HepG2 (cell line): ENCODE measurements at regions not wholly inside any gene's neighbourhood (a gene's known extent, or its start where the extent isn't known, plus 50 kb on each side); places are given as distances from the start of the nearest gene placed in this dataset.
A peak's percentile ranks its signal among the peaks of the same experiment; 100 is the strongest.

ENCODE experiments used
- ATRX ChIP-seq: sonication (generic); formaldehyde crosslinking; IDR thresholded peaks from 2 replicates; pipeline ENCODE4 v1.4.0; 2020; ENCODE audit warnings: missing genetic modification reagents, borderline replicate concordance
- BHLHE40 ChIP-seq: IDR thresholded peaks from 2 replicates; pipeline ENCODE4 v1.6.1; 2011; ENCODE audit warnings: low read length, improper control_type of control experiment
- HDAC2 ChIP-seq: sonication (generic); formaldehyde crosslinking; IDR thresholded peaks from 2 replicates; pipeline ENCODE4 v1.4.0; 2020; ENCODE audit warnings: missing genetic modification reagents
- HHEX ChIP-seq: IDR thresholded peaks from 2 replicates; pipeline ENCODE4 v1.6.1; 2016; ENCODE audit warnings: control low read depth
- KLF12 ChIP-seq: sonication (generic); formaldehyde crosslinking; IDR thresholded peaks from 2 replicates; pipeline ENCODE4 v1.4.0; 2020; ENCODE audit warnings: missing genetic modification reagents, borderline replicate concordance
- MIXL1 ChIP-seq: IDR thresholded peaks from 2 replicates; pipeline ENCODE4 v1.6.1; 2016
- NFRKB ChIP-seq: fragments of 450-650 bp; IDR thresholded peaks from 2 replicates; pipeline ENCODE4 v1.6.1; 2017
- RXRB ChIP-seq: IDR thresholded peaks from 2 replicates; pipeline ENCODE4 v1.6.1; 2016; ENCODE audit warnings: borderline replicate concordance, missing genetic modification reagents, missing compliant biosample characterization
- SAP130 ChIP-seq: IDR thresholded peaks from 2 replicates; pipeline ENCODE4 v1.6.1; 2016; ENCODE audit warnings: low read depth
- SSRP1 ChIP-seq: IDR thresholded peaks from 2 replicates; pipeline ENCODE4 v1.6.1; 2016; ENCODE audit warnings: control low read depth
- TCF7 ChIP-seq: sonication (generic); IDR thresholded peaks from 2 replicates; pipeline ENCODE4 v1.6.1; 2016; ENCODE audit warnings: antibody characterized with exemption, low read depth
- TRIM24 ChIP-seq: sonication (generic); formaldehyde crosslinking; IDR thresholded peaks from 2 replicates; pipeline ENCODE4 v1.8.0; 2022; ENCODE audit warnings: mild to moderate bottlenecking, missing genetic modification reagents
- YEATS4 ChIP-seq: sonication (generic); formaldehyde crosslinking; IDR thresholded peaks from 2 replicates; pipeline ENCODE4 v1.4.0; 2020; ENCODE audit warnings: missing genetic modification reagents, borderline replicate concordance
- ZBTB33 ChIP-seq: sonication (generic); formaldehyde crosslinking; IDR thresholded peaks from 2 replicates; pipeline ENCODE4 v1.4.0; 2020; ENCODE audit warnings: missing genetic modification reagents
- ZFP41 ChIP-seq: sonication (generic); formaldehyde crosslinking; IDR thresholded peaks from 2 replicates; pipeline ENCODE4 v1.4.0; 2020; ENCODE audit warnings: mild to moderate bottlenecking, missing genetic modification reagents, borderline replicate concordance
- ZNF160 ChIP-seq: sonication (generic); formaldehyde crosslinking; IDR thresholded peaks from 2 replicates; pipeline ENCODE4 v1.8.0; 2022; ENCODE audit warnings: mild to moderate bottlenecking, inconsistent platforms, missing genetic modification reagents
- ZNF20 ChIP-seq: sonication (generic); formaldehyde crosslinking; IDR thresholded peaks from 2 replicates; pipeline ENCODE4 v1.4.0; 2020; ENCODE audit warnings: mild to moderate bottlenecking, moderate library complexity, missing genetic modification reagents
- ZNF260 ChIP-seq: sonication (generic); formaldehyde crosslinking; IDR thresholded peaks from 2 replicates; pipeline ENCODE4 v1.4.0; 2020; ENCODE audit warnings: missing genetic modification reagents, low read depth, mild to moderate bottlenecking, borderline replicate concordance
- ZNF331 ChIP-seq: sonication (generic); formaldehyde crosslinking; IDR thresholded peaks from 2 replicates; pipeline ENCODE4 v1.4.0; 2020; ENCODE audit warnings: missing genetic modification reagents
- ZNF34 ChIP-seq: sonication (generic); formaldehyde crosslinking; IDR thresholded peaks from 2 replicates; pipeline ENCODE4 v1.4.0; 2020; ENCODE audit warnings: mild to moderate bottlenecking, missing genetic modification reagents, borderline replicate concordance
- ZNF674 ChIP-seq: sonication (generic); formaldehyde crosslinking; IDR thresholded peaks from 2 replicates; pipeline ENCODE4 v1.5.0; 2020; ENCODE audit warnings: low read depth, mild to moderate bottlenecking, missing genetic modification reagents
- ZNF782 ChIP-seq: sonication (generic); formaldehyde crosslinking; IDR thresholded peaks from 2 replicates; pipeline ENCODE4 v1.4.0; 2020; ENCODE audit warnings: missing genetic modification reagents, mild to moderate bottlenecking, borderline replicate concordance
- ZSCAN5A ChIP-seq: sonication (generic); formaldehyde crosslinking; IDR thresholded peaks from 2 replicates; pipeline ENCODE4 v1.8.0; 2022; ENCODE audit warnings: mild to moderate bottlenecking, missing genetic modification reagents, borderline replicate concordance
- TF ChIP-seq, protein P1 (sequence below): IDR thresholded peaks from 2 replicates; pipeline ENCODE4 v1.4.0; 2020; ENCODE audit warnings: mild to moderate bottlenecking, missing genetic modification reagents
- TF ChIP-seq, protein P2 (sequence below): fragments of 450-650 bp; IDR thresholded peaks from 2 replicates; pipeline ENCODE4 v1.6.1; 2017

GRCh38 chr4:83171436-83172039, 57.0 kb upstream of the PLAC8 start (continued):
- TF ChIP-seq, protein P1, sequence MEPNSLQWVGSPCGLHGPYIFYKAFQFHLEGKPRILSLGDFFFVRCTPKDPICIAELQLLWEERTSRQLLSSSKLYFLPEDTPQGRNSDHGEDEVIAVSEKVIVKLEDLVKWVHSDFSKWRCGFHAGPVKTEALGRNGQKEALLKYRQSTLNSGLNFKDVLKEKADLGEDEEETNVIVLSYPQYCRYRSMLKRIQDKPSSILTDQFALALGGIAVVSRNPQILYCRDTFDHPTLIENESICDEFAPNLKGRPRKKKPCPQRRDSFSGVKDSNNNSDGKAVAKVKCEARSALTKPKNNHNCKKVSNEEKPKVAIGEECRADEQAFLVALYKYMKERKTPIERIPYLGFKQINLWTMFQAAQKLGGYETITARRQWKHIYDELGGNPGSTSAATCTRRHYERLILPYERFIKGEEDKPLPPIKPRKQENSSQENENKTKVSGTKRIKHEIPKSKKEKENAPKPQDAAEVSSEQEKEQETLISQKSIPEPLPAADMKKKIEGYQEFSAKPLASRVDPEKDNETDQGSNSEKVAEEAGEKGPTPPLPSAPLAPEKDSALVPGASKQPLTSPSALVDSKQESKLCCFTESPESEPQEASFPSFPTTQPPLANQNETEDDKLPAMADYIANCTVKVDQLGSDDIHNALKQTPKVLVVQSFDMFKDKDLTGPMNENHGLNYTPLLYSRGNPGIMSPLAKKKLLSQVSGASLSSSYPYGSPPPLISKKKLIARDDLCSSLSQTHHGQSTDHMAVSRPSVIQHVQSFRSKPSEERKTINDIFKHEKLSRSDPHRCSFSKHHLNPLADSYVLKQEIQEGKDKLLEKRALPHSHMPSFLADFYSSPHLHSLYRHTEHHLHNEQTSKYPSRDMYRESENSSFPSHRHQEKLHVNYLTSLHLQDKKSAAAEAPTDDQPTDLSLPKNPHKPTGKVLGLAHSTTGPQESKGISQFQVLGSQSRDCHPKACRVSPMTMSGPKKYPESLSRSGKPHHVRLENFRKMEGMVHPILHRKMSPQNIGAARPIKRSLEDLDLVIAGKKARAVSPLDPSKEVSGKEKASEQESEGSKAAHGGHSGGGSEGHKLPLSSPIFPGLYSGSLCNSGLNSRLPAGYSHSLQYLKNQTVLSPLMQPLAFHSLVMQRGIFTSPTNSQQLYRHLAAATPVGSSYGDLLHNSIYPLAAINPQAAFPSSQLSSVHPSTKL (CRISPR knock-in tag) = peak; percentile 58; the same call in 1 of the 2 replicates
- TF ChIP-seq NFRKB = no peak
- no peak for TF ChIP-seq BHLHE40
- TF ChIP-seq KLF12 (CRISPR knock-in tag) = no peak
- peak; percentile 67; the same call in 1 of the 2 replicates for TF ChIP-seq TRIM24
- TF ChIP-seq ZNF674 (CRISPR knock-in tag) = no peak
- TF ChIP-seq YEATS4 (CRISPR knock-in tag) = no peak
- peak; percentile 75 for TF ChIP-seq ZNF331 (CRISPR knock-in tag)
- TF ChIP-seq ZBTB33 (CRISPR knock-in tag) = no peak
- no peak for TF ChIP-seq ZNF34 (CRISPR knock-in tag)
- no peak for TF ChIP-seq HDAC2
- TF ChIP-seq SAP130 (CRISPR knock-in tag) = 0 out of 2 replicates have a peak, but pooled peaks have one; percentile 16
- no peak for TF ChIP-seq ZSCAN5A (CRISPR knock-in tag)
- no peak for TF ChIP-seq TCF7
- no peak for TF ChIP-seq ZNF782 (CRISPR knock-in tag)
- no peak for TF ChIP-seq ZNF260 (CRISPR knock-in tag)
- no peak for TF ChIP-seq ZNF20
- TF ChIP-seq, protein P2, sequence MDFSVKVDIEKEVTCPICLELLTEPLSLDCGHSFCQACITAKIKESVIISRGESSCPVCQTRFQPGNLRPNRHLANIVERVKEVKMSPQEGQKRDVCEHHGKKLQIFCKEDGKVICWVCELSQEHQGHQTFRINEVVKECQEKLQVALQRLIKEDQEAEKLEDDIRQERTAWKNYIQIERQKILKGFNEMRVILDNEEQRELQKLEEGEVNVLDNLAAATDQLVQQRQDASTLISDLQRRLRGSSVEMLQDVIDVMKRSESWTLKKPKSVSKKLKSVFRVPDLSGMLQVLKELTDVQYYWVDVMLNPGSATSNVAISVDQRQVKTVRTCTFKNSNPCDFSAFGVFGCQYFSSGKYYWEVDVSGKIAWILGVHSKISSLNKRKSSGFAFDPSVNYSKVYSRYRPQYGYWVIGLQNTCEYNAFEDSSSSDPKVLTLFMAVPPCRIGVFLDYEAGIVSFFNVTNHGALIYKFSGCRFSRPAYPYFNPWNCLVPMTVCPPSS = no peak
- TF ChIP-seq HHEX (CRISPR knock-in tag) = no peak
- TF ChIP-seq MIXL1 (CRISPR knock-in tag) = no peak
- no peak for TF ChIP-seq SSRP1 (CRISPR knock-in tag)
- no peak for TF ChIP-seq ATRX (CRISPR knock-in tag)
- peak; percentile 84 for TF ChIP-seq RXRB
- no peak for TF ChIP-seq ZFP41 (CRISPR knock-in tag)
- TF ChIP-seq ZNF160 = no peak
